GM12878 (cell line): ENCODE measurements at regions not wholly inside any gene's neighbourhood (a gene's known extent, or its start where the extent isn't known, plus 50 kb on each side); places are given as distances from the start of the nearest gene placed in this dataset.

Experiments used
- ATAC-seq: fragments of 200-7000 bp; cut with Tn5 transposase; 3 replicates; pipeline ENCODE4 v1.9.1; 2020; ENCODE audit warnings: mild to moderate bottlenecking, moderate library complexity
- BruUV-seq: library from RNA; stranded (reverse); fragments of 400-500 nt; replicated peaks from 2 replicates; lab custom pipeline; 2021; lab: Mats Ljungman, UMichigan
- CTCF ChIA-PET: fragments of 300-600 bp; sonication (Branson Sonifier 250); formaldehyde crosslinking; extraction: SDS; loops from one replicate; lab custom pipeline; 2021; ENCODE audit warnings: inconsistent platforms; lab: Yijun Ruan, JAX
- POLR2A ChIA-PET: fragments of 350-600 bp; formaldehyde crosslinking; extraction: SDS; loops from one replicate; lab custom pipeline; 2021; ENCODE audit warnings: inconsistent platforms; lab: Charles Lee
- RAD21 ChIA-PET: fragments of 300-600 bp; sonication (Branson Sonifier 250); formaldehyde crosslinking; loops from one replicate; lab custom pipeline; 2023; ENCODE audit warnings: antibody characterized with exemption; ENCODE audit not compliant: unreplicated experiment; lab: Charles Lee
- SMC1A ChIA-PET: fragments of 300-600 bp; sonication (Branson Sonifier 250); formaldehyde crosslinking; loops from one replicate; lab custom pipeline; 2023; ENCODE audit not compliant: unreplicated experiment, uncharacterized antibody; lab: Charles Lee
- DNase-seq: peaks from one replicate; pipeline ENCODE4 v3.0.0-alpha.2; 2011; ENCODE audit warnings: low read depth, low spot score
- FAIRE-seq: peaks from 3 replicates; lab custom pipeline; 2011; peaks lifted over from hg19 to GRCh38; lab: Jason Lieb, UNC
- H2AFZ ChIP-seq: 2 replicates; pipeline ENCODE4 v1.6.0; 2011; ENCODE audit warnings: low read depth, low read length, control low read depth; ENCODE audit not compliant: control insufficient read depth
- H3K27ac ChIP-seq: 2 replicates; pipeline ENCODE4 v1.5.1; 2011; ENCODE audit warnings: control low read depth; ENCODE audit not compliant: control insufficient read depth, insufficient read depth
- H3K27me3 ChIP-seq, 2 experiments: replicated peaks in 1 of 2; 2 replicates each; pipeline versions ENCODE4 v1.6.0 to v1.6.1; 2011; ENCODE audit warnings: low read length in 1 of 2; ENCODE audit not compliant: control insufficient read depth in 2 of 2, insufficient read depth in 2 of 2
- H3K36me3 ChIP-seq, 2 experiments: 2 replicates each; pipeline ENCODE4 v1.5.1; 2011; ENCODE audit warnings: low read length in 1 of 2; ENCODE audit not compliant: control insufficient read depth in 2 of 2, insufficient read depth in 2 of 2
- H3K4me1 ChIP-seq: 2 replicates; pipeline ENCODE4 v1.6.1; 2011; ENCODE audit warnings: mild to moderate bottlenecking, low read length, moderate library complexity, mixed read lengths; ENCODE audit not compliant: control insufficient read depth, insufficient read depth
- H3K4me2 ChIP-seq: 2 replicates; pipeline ENCODE4 v1.6.0; 2011; ENCODE audit warnings: control low read depth; ENCODE audit not compliant: control insufficient read depth, insufficient read depth
- H3K4me3 ChIP-seq: fragments of 200-600 bp; sonication (generic); 2 replicates; pipeline ENCODE4 v1.5.1; 2016
- H3K79me2 ChIP-seq: 2 replicates; pipeline ENCODE4 v1.6.0; 2011; ENCODE audit warnings: low read length; ENCODE audit not compliant: control insufficient read depth, insufficient read depth
- H3K9ac ChIP-seq: 2 replicates; pipeline ENCODE4 v1.8.0; 2011; ENCODE audit warnings: low read length, control low read depth, mixed read lengths; ENCODE audit not compliant: control insufficient read depth, insufficient read depth
- H3K9me3 ChIP-seq: replicated peaks from 3 replicates; pipeline ENCODE4 v1.5.1; 2011; ENCODE audit warnings: mild to moderate bottlenecking, low read length; ENCODE audit not compliant: control insufficient read depth, insufficient read depth
- H4K20me1 ChIP-seq: 2 replicates; pipeline ENCODE4 v1.6.0; 2011; ENCODE audit not compliant: control insufficient read depth, insufficient read depth
- RBBP5 ChIP-seq: fragments of 200-600 bp; sonication (generic); conservative IDR thresholded peaks from 2 replicates; pipeline ENCODE4 v1.6.1; 2016
- SIN3A ChIP-seq: IDR thresholded peaks from 2 replicates; pipeline ENCODE4 v1.6.1; 2012; ENCODE audit warnings: low read depth, low read length, improper control_type of control experiment
- SIX5 ChIP-seq: IDR thresholded peaks from 2 replicates; pipeline ENCODE4 v1.6.1; 2011; ENCODE audit warnings: mild to moderate bottlenecking, low read depth, low read length, moderate library complexity; ENCODE audit not compliant: severe bottlenecking
- SPI1 ChIP-seq: IDR thresholded peaks from 2 replicates; pipeline ENCODE4 v1.6.1; 2011; ENCODE audit warnings: low read depth, mild to moderate bottlenecking, low read length, moderate library complexity, borderline replicate concordance; ENCODE audit not compliant: insufficient read depth
- SREBF1 ChIP-seq: IDR thresholded peaks from 2 replicates; pipeline ENCODE4 v1.6.1; 2012; ENCODE audit warnings: mild to moderate bottlenecking, low read length
- SUZ12 ChIP-seq: fragments of 200-600 bp; sonication (generic); IDR thresholded peaks from one replicate; pipeline ENCODE4 v1.6.1; 2018; ENCODE audit warnings: antibody characterized with exemption, mild to moderate bottlenecking; ENCODE audit not compliant: unreplicated experiment
- WGBS: methylation state at CpG from one replicate; pipeline ENCODE4 v1.1.6; 2016; ENCODE audit warnings: low lambda C conversion rate; ENCODE audit not compliant: insufficient replicate concordance, insufficient coverage; ENCODE audit errors: missing lambda C conversion rate; 5-methylcytosine and 5-hydroxymethylcytosine counted together
- in situ Hi-C: fragments of 300-500 bp; cut with MboI; formaldehyde crosslinking; loops from 9 replicates; pipeline ENCODE4 v1.14.3; 2018; ENCODE audit warnings: mixed read lengths
- intact Hi-C: fragments of 100-400 bp; cut with micrococcal nuclease; formaldehyde crosslinking; loops from one replicate; pipeline ENCODE4 v1.14.2; 2022; ENCODE audit not compliant: unreplicated experiment
- TF ChIP-seq, protein P1 (sequence below), 3 experiments: IDR thresholded peaks in 2 of 3; conservative IDR thresholded peaks in 1 of 3; 2 replicates each; pipeline ENCODE4 v1.5.1; 2011; ENCODE audit warnings: low read depth in 3 of 3, low read length in 3 of 3, mild to moderate bottlenecking in 3 of 3, control low read depth in 2 of 3, moderate library complexity in 2 of 3, inconsistent platforms in 1 of 3, mixed read lengths in 1 of 3; ENCODE audit not compliant: control insufficient read depth in 2 of 3, insufficient read depth in 1 of 3; ENCODE audit errors: extremely low read depth in 1 of 3
- TF ChIP-seq, protein P2 (sequence below): fragments of 450-650 bp; conservative IDR thresholded peaks from 2 replicates; pipeline ENCODE4 v1.6.1; 2017; ENCODE audit warnings: mild to moderate bottlenecking, moderate library complexity
- TF ChIP-seq, protein P3 (sequence below): fragments of 450-650 bp; IDR thresholded peaks from 2 replicates; pipeline ENCODE4 v1.6.1; 2018; ENCODE audit warnings: borderline replicate concordance, mild to moderate bottlenecking; ENCODE audit not compliant: partially characterized antibody
- TF ChIP-seq, protein P4 (sequence below): fragments of 450-650 bp; IDR thresholded peaks from 2 replicates; pipeline ENCODE4 v1.6.1; 2014; ENCODE audit warnings: mild to moderate bottlenecking
- TF ChIP-seq, protein P5 (sequence below): fragments of 450-650 bp; IDR thresholded peaks from 2 replicates; pipeline ENCODE4 v1.6.1; 2016; ENCODE audit warnings: mild to moderate bottlenecking
- TF ChIP-seq, protein P6 (sequence below): IDR thresholded peaks from 2 replicates; pipeline ENCODE4 v1.6.1; 2012; ENCODE audit warnings: low read depth, low read length, improper control_type of control experiment
- TF ChIP-seq, protein P7 (sequence below): fragments of 450-650 bp; IDR thresholded peaks from 2 replicates; pipeline ENCODE4 v1.6.1; 2017; ENCODE audit warnings: low read depth, mild to moderate bottlenecking, moderate library complexity

DNA sequence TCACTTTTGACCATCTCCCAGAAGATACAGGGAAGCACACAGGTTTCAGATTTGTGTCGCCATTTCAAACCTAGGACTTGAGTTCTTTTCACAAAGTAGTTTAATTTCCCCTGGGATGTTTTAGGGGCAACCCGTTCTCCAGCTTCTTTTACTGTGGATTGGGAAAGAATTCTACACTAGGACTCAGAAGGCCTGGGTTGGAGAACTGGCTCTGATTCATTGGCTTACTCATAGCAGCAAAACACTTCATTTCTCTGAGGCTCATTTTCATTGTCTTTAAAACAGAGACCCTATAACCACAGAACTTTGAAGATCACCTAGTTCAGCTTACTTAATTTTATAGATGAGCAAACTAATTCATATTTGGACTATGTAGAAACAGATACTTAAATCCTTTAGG, 175.9 kb upstream of the SALL1 start:
- Histone ChIP-seq H3K4me1 (no peaks in the 10 kb centered on the region), H3K36me3 (no peaks in the 10 kb centered on the region), H2AFZ (no peak overlapping the region), H3K4me2 (no peak overlapping the region), H4K20me1 (no peaks in the 10 kb centered on the region), H3K27ac (no peak overlapping the region), H3K4me3 (no peak overlapping the region), H3K27me3 (no peaks in the 10 kb centered on the region), H3K9me3 (no peaks in the 10 kb centered on the region), H3K79me2 (no peaks in the 10 kb centered on the region), H3K9ac (no peak overlapping the region)
- intact Hi-C loops: no loop called here
- DNase-seq (no peak), FAIRE-seq (no peak), ATAC-seq (no peak)
- POLR2A ChIA-PET: no interaction called here
- CTCF ChIA-PET: no interaction called here
- BruUV-seq: no TSS peak
- in situ Hi-C loops: no loop called here
- SMC1A ChIA-PET: no interaction called here
- RAD21 ChIA-PET: no interaction called here
- WGBS: 0% methylated on average over 2 of the region's 2 CpGs
- no peak for TF ChIP-seq RBBP5
- TF ChIP-seq SREBF1: no peak
- TF ChIP-seq, protein P1, sequence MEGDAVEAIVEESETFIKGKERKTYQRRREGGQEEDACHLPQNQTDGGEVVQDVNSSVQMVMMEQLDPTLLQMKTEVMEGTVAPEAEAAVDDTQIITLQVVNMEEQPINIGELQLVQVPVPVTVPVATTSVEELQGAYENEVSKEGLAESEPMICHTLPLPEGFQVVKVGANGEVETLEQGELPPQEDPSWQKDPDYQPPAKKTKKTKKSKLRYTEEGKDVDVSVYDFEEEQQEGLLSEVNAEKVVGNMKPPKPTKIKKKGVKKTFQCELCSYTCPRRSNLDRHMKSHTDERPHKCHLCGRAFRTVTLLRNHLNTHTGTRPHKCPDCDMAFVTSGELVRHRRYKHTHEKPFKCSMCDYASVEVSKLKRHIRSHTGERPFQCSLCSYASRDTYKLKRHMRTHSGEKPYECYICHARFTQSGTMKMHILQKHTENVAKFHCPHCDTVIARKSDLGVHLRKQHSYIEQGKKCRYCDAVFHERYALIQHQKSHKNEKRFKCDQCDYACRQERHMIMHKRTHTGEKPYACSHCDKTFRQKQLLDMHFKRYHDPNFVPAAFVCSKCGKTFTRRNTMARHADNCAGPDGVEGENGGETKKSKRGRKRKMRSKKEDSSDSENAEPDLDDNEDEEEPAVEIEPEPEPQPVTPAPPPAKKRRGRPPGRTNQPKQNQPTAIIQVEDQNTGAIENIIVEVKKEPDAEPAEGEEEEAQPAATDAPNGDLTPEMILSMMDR (IDR thresholded peaks at IDR 0.05 in 2 of 3, conservative IDR thresholded peaks at IDR 0.05 in 1 of 3; ENCODE audit: control insufficient read depth in 2 of 3, extremely low read depth in 1 of 3, insufficient read depth in 1 of 3, low read depth in 3 of 3, low read length in 3 of 3): no peak
- no peak for TF ChIP-seq SUZ12
- TF ChIP-seq, protein P2, sequence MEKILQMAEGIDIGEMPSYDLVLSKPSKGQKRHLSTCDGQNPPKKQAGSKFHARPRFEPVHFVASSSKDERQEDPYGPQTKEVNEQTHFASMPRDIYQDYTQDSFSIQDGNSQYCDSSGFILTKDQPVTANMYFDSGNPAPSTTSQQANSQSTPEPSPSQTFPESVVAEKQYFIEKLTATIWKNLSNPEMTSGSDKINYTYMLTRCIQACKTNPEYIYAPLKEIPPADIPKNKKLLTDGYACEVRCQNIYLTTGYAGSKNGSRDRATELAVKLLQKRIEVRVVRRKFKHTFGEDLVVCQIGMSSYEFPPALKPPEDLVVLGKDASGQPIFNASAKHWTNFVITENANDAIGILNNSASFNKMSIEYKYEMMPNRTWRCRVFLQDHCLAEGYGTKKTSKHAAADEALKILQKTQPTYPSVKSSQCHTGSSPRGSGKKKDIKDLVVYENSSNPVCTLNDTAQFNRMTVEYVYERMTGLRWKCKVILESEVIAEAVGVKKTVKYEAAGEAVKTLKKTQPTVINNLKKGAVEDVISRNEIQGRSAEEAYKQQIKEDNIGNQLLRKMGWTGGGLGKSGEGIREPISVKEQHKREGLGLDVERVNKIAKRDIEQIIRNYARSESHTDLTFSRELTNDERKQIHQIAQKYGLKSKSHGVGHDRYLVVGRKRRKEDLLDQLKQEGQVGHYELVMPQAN: no peak
- TF ChIP-seq, protein P3, sequence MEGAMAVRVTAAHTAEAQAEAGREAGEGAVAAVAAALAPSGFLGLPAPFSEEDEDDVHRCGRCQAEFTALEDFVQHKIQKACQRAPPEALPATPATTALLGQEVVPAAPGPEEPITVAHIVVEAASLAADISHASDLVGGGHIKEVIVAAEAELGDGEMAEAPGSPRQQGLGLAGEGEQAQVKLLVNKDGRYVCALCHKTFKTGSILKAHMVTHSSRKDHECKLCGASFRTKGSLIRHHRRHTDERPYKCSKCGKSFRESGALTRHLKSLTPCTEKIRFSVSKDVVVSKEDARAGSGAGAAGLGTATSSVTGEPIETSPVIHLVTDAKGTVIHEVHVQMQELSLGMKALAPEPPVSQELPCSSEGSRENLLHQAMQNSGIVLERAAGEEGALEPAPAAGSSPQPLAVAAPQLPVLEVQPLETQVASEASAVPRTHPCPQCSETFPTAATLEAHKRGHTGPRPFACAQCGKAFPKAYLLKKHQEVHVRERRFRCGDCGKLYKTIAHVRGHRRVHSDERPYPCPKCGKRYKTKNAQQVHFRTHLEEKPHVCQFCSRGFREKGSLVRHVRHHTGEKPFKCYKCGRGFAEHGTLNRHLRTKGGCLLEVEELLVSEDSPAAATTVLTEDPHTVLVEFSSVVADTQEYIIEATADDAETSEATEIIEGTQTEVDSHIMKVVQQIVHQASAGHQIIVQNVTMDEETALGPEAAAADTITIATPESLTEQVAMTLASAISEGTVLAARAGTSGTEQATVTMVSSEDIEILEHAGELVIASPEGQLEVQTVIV: no peak
- TF ChIP-seq, protein P4, sequence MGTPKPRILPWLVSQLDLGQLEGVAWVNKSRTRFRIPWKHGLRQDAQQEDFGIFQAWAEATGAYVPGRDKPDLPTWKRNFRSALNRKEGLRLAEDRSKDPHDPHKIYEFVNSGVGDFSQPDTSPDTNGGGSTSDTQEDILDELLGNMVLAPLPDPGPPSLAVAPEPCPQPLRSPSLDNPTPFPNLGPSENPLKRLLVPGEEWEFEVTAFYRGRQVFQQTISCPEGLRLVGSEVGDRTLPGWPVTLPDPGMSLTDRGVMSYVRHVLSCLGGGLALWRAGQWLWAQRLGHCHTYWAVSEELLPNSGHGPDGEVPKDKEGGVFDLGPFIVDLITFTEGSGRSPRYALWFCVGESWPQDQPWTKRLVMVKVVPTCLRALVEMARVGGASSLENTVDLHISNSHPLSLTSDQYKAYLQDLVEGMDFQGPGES: no peak
- TF ChIP-seq, protein P5, sequence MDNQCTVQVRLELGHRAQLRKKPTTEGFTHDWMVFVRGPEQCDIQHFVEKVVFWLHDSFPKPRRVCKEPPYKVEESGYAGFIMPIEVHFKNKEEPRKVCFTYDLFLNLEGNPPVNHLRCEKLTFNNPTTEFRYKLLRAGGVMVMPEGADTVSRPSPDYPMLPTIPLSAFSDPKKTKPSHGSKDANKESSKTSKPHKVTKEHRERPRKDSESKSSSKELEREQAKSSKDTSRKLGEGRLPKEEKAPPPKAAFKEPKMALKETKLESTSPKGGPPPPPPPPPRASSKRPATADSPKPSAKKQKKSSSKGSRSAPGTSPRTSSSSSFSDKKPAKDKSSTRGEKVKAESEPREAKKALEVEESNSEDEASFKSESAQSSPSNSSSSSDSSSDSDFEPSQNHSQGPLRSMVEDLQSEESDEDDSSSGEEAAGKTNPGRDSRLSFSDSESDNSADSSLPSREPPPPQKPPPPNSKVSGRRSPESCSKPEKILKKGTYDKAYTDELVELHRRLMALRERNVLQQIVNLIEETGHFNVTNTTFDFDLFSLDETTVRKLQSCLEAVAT: no peak
- no peak for TF ChIP-seq SIN3A
- TF ChIP-seq, protein P6, sequence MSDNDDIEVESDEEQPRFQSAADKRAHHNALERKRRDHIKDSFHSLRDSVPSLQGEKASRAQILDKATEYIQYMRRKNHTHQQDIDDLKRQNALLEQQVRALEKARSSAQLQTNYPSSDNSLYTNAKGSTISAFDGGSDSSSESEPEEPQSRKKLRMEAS: no peak
- TF ChIP-seq, protein P7, sequence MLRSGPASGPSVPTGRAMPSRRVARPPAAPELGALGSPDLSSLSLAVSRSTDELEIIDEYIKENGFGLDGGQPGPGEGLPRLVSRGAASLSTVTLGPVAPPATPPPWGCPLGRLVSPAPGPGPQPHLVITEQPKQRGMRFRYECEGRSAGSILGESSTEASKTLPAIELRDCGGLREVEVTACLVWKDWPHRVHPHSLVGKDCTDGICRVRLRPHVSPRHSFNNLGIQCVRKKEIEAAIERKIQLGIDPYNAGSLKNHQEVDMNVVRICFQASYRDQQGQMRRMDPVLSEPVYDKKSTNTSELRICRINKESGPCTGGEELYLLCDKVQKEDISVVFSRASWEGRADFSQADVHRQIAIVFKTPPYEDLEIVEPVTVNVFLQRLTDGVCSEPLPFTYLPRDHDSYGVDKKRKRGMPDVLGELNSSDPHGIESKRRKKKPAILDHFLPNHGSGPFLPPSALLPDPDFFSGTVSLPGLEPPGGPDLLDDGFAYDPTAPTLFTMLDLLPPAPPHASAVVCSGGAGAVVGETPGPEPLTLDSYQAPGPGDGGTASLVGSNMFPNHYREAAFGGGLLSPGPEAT: no peak
- TF ChIP-seq SPI1: no peak
- no peak for TF ChIP-seq SIX5
